B cell (primary cell): ENCODE measurements at regions not wholly inside any gene's neighbourhood (a gene's known extent, or its start where the extent isn't known, plus 50 kb on each side); places are given as distances from the start of the nearest gene placed in this dataset.

Experiments used
- EZH2 ChIP-seq: IDR thresholded peaks from 2 replicates; pipeline ENCODE4 v1.6.1; 2012; ENCODE audit warnings: borderline replicate concordance, low read depth, mild to moderate bottlenecking, moderate library complexity, low read length; ENCODE audit not compliant: insufficient read depth, poor library complexity, severe bottlenecking
- TF ChIP-seq, protein P1 (sequence below): fragments of 200-600 bp; IDR thresholded peaks from one replicate; pipeline ENCODE4 v1.8.0; 2022; ENCODE audit warnings: antibody characterized with exemption, mild to moderate bottlenecking

DNA sequence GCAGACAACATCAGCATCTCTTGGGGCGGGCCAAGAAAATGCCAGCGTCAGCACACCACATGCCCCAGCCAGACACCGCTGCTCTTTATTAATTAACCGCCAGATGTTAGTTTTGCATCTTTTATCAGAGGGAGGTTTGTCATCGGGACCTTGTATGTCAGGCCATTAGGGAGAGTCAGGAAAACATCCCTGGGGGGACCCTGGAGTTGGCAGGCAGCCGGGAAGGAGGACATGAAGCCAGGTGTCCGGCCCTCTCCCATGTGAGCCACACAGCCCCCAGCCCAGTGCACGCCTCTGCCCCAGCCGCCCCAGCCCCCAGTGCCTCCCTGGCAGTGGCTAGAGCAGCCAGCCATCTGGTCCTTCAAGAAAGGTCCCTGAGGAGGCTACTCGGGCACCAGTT, 56.9 kb upstream of the FAM222A start:
- TF ChIP-seq, protein P1, sequence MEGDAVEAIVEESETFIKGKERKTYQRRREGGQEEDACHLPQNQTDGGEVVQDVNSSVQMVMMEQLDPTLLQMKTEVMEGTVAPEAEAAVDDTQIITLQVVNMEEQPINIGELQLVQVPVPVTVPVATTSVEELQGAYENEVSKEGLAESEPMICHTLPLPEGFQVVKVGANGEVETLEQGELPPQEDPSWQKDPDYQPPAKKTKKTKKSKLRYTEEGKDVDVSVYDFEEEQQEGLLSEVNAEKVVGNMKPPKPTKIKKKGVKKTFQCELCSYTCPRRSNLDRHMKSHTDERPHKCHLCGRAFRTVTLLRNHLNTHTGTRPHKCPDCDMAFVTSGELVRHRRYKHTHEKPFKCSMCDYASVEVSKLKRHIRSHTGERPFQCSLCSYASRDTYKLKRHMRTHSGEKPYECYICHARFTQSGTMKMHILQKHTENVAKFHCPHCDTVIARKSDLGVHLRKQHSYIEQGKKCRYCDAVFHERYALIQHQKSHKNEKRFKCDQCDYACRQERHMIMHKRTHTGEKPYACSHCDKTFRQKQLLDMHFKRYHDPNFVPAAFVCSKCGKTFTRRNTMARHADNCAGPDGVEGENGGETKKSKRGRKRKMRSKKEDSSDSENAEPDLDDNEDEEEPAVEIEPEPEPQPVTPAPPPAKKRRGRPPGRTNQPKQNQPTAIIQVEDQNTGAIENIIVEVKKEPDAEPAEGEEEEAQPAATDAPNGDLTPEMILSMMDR = no peak
- no peak for TF ChIP-seq EZH2
